HG03060 (cell line): ENCODE measurements at regions not wholly inside any gene's neighbourhood (a gene's known extent, or its start where the extent isn't known, plus 50 kb on each side); places are given as distances from the start of the nearest gene placed in this dataset.

Source experiments
- ATAC-seq: cut with Tn5 transposase; IDR thresholded peaks from one replicate; pipeline ENCODE4 v1.9.1; 2021; ENCODE audit warnings: low read depth, moderate number of reproducible peaks; ENCODE audit not compliant: unreplicated experiment

GRCh38 chr22:48366591-48366990 lies 1461.1 kb downstream of the BRD1 start:
- ATAC-seq: no peak

GRCh38 chr22:48366056-48366455 lies 1461.6 kb downstream of the BRD1 start:
- ATAC-seq: no peak

- no peak for ATAC-seq
These were observed 1462.3 kb downstream of the BRD1 start for GRCh38 chr22:48365386-48365785.

GRCh38 chr22:48362721-48363404 lies 1464.8 kb downstream of the BRD1 start:
- ATAC-seq: no peak

- no peak for ATAC-seq
These were observed 1466.5 kb downstream of the BRD1 start for GRCh38 chr22:48361099-48361639.

- no peak for ATAC-seq
These were observed 1468.1 kb downstream of the BRD1 start for GRCh38 chr22:48359613-48359965.

- no peak for ATAC-seq
These were observed 1468.6 kb downstream of the BRD1 start for GRCh38 chr22:48358886-48359612.

GRCh38 chr22:48357961-48358360 lies 1469.7 kb downstream of the BRD1 start:
- ATAC-seq: no peak

GRCh38 chr22:48357196-48357595 lies 1470.5 kb downstream of the BRD1 start:
- no peak for ATAC-seq

GRCh38 chr22:48356731-48357130 lies 1470.9 kb downstream of the BRD1 start:
- ATAC-seq: no peak

GRCh38 chr22:48354096-48354495 lies 1473.6 kb downstream of the BRD1 start:
- ATAC-seq: no peak

GRCh38 chr22:48353116-48353947 lies 1474.3 kb downstream of the BRD1 start:
- no peak for ATAC-seq

GRCh38 chr22:48352086-48352911 lies 1475.4 kb downstream of the BRD1 start:
- ATAC-seq: no peak

GRCh38 chr22:48351376-48352085 lies 1476.1 kb downstream of the BRD1 start:
- no peak for ATAC-seq

GRCh38 chr22:48350456-48350855 lies 1477.2 kb downstream of the BRD1 start:
- no peak for ATAC-seq

- no peak for ATAC-seq
These were observed 1478.8 kb downstream of the BRD1 start for GRCh38 chr22:48348855-48349254.

- ATAC-seq: no peak
These were observed 1480.4 kb downstream of the BRD1 start for GRCh38 chr22:48347311-48347710.

GRCh38 chr22:48346911-48347310 lies 1480.8 kb downstream of the BRD1 start:
- ATAC-seq: no peak

- no peak for ATAC-seq
These were observed 1481.4 kb downstream of the BRD1 start for GRCh38 chr22:48346311-48346710.

GRCh38 chr22:48345631-48346030 lies 1482.0 kb downstream of the BRD1 start:
- ATAC-seq: no peak
